GM12875 (cell line): ENCODE measurements at regions not wholly inside any gene's neighbourhood (a gene's known extent, or its start where the extent isn't known, plus 50 kb on each side); places are given as distances from the start of the nearest gene placed in this dataset.
A peak's percentile ranks its signal among the peaks of the same experiment; 100 is the strongest.

ENCODE experiments used
- H3K4me3 ChIP-seq: one replicate; pipeline ENCODE4 v1.5.1; 2011; ENCODE audit warnings: low read depth, low read length, control low read depth
- TF ChIP-seq, protein P1 (sequence below): IDR thresholded peaks from 2 replicates; pipeline ENCODE4 v1.5.1; 2011; ENCODE audit warnings: low read depth, mild to moderate bottlenecking, control low read depth, inconsistent platforms, low read length, moderate library complexity, borderline replicate concordance; ENCODE audit not compliant: insufficient read depth

DNA sequence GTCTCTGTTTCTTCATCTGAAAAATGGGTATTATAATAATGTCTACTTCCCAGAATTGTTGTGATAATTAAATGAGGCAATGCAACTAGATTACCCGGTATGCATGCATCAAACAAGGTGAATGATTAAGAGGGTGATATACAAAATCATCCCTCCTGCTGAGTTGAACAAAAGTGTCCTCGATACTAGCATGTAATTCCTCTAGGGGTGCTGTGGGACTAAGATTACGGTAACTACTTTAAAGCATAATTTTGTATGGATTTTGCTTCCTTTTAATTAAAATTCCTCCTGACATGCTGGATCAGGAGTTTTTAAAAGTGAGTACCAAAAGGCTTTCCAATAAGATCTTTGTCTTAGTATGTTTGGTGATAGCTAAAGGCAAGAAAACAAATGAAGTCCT is 98.7 kb upstream of the PRMT6 start:
- TF ChIP-seq, protein P1, sequence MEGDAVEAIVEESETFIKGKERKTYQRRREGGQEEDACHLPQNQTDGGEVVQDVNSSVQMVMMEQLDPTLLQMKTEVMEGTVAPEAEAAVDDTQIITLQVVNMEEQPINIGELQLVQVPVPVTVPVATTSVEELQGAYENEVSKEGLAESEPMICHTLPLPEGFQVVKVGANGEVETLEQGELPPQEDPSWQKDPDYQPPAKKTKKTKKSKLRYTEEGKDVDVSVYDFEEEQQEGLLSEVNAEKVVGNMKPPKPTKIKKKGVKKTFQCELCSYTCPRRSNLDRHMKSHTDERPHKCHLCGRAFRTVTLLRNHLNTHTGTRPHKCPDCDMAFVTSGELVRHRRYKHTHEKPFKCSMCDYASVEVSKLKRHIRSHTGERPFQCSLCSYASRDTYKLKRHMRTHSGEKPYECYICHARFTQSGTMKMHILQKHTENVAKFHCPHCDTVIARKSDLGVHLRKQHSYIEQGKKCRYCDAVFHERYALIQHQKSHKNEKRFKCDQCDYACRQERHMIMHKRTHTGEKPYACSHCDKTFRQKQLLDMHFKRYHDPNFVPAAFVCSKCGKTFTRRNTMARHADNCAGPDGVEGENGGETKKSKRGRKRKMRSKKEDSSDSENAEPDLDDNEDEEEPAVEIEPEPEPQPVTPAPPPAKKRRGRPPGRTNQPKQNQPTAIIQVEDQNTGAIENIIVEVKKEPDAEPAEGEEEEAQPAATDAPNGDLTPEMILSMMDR = 0 out of 2 replicates have a peak, but pooled peaks have one; percentile 1
- H3K4me3 ChIP-seq = no peak overlapping the region

DNA sequence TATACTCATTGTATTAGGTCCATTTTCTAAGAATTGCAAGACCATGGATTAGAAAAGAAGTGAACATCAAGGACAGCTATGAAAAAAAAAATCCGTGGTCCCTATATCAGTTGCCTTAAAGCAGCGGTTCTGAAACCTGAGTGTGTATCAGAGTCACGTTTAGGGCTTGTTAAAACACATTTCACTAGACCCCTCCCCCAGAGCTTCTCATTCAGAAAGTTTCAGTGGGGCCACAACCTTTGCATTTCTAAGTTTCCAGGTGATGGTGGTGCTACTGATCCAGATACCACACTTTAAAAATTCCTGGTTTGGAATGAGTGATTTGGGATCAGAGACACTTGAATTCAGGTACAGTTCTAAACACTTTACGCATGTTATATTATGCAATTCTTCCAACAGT is 96.1 kb upstream of the PRMT6 start:
- H3K4me3 ChIP-seq = no peak overlapping the region
- TF ChIP-seq, protein P1 = no peak

DNA sequence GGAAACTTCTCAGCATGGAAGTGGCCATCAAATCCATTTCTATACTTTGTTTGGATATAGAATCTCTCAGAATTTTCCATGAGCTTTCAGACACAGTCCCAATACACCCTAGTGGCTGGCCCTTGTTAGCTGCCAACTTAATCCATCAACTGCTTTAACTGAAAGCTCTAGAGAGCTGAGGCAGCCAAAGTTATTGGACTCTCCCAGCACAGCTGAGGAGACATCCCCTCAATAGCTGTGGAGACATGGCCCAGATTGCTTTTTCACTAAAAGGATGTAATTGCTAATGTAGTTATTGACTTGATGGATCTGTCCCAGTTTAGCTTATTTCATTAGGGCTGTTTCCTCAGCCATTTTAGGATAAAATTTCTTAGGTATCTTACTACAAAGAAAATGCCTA is 94.8 kb upstream of the PRMT6 start:
- no peak overlapping the region for H3K4me3 ChIP-seq
- TF ChIP-seq, protein P1 = no peak

DNA sequence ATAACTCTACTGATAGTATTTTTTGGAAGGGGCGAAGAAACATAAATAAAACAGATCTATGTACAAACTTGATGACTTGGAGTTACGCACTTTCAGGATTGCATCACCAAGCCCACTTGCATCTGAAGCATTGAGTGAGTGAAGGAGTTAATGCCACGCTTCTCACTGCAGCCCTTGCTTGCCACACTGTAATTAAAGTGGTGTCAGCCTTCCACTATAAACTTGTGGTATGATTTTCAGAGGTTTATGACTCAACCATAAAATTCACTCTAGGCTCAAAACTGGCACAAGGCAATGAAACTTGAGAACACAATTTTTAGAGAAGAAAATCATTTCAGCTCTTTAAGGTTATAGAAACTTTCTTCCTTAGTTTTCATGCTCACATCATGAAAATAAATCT is 93.9 kb upstream of the PRMT6 start:
- no peak overlapping the region for H3K4me3 ChIP-seq
- TF ChIP-seq, protein P1 = no peak

DNA sequence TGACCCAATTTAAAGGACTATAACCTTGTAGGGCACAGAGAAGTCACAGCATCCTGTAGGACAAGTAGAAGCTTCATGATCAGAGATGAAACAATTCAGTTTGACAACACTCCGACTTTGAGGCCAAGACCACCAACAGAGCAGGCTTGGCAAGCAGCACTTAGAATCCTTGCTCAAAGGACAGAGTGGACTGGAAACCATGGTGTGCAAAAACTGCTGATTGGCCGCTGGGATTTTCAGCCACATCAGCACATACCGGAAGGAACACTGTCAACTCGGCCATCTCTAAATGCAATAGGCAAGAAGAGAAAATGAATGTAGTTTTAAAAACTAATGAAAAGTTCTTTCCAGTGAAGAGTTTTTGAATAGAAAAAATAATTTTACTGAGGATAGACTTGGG is 92.0 kb upstream of the PRMT6 start:
- TF ChIP-seq, protein P1 = no peak
- H3K4me3 ChIP-seq = no peak overlapping the region

DNA sequence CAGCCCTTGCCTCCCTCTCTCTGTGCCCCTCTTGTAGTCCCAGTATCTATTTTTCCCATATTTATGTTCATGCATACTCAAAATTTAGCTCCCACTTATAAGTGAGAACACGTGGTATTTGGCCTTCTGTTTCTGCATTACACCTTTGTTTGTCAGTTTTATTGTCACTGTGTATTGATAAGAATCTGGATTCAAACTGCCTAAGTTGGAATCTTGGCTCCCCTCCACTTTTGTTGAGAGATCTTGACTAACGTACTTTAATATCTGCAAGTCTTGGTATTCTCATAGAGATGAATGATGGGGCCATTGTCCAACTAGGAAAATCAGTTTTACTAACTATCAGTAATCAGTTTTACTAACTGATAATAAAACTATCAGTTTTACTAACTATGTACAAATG is 87.8 kb upstream of the PRMT6 start:
- no peak overlapping the region for H3K4me3 ChIP-seq
- TF ChIP-seq, protein P1 = no peak

DNA sequence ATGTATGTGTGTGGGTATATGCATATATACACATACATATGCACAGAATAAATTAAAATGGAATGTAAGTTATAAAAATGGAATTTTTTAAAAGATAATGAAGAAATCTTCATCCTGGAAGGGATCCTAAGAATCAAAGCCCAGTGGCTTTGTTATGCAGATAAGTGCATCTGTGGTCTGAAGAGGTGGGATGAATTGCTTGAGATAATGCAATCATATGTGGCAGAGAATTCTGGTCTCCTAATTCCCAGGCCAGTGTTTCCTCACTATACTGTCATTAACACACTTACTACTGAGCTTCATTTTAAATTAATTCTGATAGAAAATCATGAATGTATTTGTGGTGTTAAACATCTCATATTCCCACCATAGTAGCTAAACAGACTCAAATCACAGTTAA is 86.7 kb upstream of the PRMT6 start:
- H3K4me3 ChIP-seq = no peak overlapping the region
- TF ChIP-seq, protein P1 = no peak
